H1 (cell line): ENCODE measurements at regions not wholly inside any gene's neighbourhood (a gene's known extent, or its start where the extent isn't known, plus 50 kb on each side); places are given as distances from the start of the nearest gene placed in this dataset.

Source experiments
- TBP ChIP-seq: IDR thresholded peaks from 2 replicates; pipeline ENCODE4 v1.6.1; 2011; ENCODE audit warnings: low read depth, low read length, improper control_type of control experiment

DNA sequence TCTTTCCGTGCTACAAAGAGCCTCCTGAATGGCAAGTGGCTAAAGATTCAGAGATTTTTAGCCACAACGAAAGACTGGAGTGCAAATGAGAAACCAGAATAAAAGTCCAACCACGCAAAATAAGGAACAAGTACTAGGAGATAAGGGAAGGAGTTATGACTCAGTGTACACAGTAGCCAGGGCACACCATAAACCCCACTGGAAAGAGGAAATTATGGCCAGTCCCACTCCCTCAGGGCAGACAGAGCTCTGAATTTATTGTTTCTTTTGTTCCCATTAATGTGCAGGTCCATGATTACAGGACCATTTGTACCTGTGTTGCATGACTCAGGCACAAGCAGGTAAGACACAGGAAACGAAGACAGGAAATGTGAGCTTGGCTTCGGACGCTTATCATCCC lies 150.3 kb upstream of the PREP start (continued):
- TF ChIP-seq TBP, result no peak
